GM15510 (cell line): ENCODE measurements at regions not wholly inside any gene's neighbourhood (a gene's known extent, or its start where the extent isn't known, plus 50 kb on each side); places are given as distances from the start of the nearest gene placed in this dataset.

Experiments
- POLR2A ChIP-seq: IDR thresholded peaks from 3 replicates; pipeline ENCODE4 v1.6.1; 2011; ENCODE audit warnings: borderline replicate concordance; ENCODE audit not compliant: insufficient read length; ENCODE audit errors: extremely low read depth

DNA sequence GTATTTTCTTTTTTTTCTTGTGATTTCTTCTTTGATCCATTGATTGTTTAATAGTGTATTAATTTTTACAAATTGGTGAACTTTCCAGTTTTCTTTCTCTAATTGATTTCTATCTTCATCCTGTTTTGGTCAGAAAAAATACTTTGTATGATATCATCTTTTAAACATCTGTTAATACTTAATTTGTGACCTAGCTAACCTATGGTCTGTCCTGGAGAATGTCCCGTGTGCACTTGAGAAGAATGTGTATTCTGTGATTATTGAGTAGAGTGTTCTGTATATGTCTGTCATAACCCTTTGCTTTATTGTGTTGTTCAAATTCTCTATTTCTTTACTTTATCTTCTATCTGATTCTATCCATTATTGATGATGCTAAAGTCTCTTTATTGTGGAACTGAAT, 65.8 kb upstream of the ZEB1 start:
- no peak for TF ChIP-seq POLR2A

DNA sequence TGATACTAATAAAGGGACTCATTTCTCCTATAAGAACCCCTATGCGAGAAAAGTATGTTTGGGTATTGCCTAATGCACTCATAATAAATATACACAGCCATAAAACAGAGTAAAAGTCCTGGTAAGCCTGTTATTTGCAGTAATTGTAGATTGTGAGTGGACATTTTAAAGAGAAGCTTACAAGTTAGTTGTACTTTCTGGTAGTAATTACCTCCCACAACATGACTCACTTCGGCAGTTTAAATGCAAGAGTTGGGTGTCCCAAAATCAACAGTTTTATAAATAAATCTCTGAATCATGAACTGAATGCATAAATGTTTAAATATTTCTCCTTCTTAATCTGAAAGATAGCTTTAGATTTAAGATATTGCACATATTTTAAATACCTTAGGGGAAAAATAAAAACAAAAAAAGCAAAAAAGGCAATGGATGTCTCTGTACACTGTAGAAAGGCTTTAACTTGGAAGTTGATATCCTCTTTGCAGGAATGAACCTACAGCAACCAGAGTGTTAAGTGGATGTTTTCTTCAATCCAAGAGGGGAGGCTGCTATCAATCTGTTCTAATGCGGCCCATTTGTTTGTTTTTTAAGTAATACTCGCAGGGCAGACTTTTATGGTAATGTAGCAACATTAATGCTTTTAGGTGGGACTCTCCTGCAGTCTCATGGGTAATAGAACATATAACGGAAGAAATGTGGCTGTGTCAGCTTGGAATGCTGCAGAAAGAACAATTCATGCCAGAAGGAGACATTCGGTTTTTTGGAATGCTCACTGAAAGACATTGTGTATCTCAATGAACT, 57.3 kb upstream of the ZEB1 start:
- no peak for TF ChIP-seq POLR2A

DNA sequence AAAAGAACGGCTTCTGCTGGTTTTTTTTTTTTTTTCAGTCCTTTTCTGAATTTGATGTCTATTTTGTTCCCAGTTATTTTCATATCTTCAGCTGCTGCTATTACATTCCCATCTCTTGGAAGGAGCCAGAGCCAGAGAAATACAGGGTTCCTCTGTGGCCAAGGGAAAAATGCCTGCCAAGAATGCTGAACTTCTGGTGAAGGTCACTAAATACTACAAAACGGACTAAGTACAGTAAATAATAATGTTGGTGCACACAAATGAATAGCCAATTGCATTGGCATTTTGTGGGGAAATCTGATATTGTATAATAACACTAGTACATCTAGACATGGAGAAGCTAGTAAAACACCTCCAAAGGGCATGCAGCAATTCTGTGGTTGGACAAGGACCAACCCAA, 56.3 kb upstream of the ZEB1 start:
- no peak for TF ChIP-seq POLR2A

GRCh38 chr10:31263903-31264302, 55.1 kb upstream of the ZEB1 start:
- TF ChIP-seq POLR2A: no peak

GRCh38 chr10:31268444-31269303, 50.3 kb upstream of the ZEB1 start:
- TF ChIP-seq POLR2A: no peak
